ENCODE measurements at regions not wholly inside any gene's neighbourhood (a gene's known extent, or its start where the extent isn't known, plus 50 kb on each side); places are given as distances from the start of the nearest gene placed in this dataset.

DNA sequence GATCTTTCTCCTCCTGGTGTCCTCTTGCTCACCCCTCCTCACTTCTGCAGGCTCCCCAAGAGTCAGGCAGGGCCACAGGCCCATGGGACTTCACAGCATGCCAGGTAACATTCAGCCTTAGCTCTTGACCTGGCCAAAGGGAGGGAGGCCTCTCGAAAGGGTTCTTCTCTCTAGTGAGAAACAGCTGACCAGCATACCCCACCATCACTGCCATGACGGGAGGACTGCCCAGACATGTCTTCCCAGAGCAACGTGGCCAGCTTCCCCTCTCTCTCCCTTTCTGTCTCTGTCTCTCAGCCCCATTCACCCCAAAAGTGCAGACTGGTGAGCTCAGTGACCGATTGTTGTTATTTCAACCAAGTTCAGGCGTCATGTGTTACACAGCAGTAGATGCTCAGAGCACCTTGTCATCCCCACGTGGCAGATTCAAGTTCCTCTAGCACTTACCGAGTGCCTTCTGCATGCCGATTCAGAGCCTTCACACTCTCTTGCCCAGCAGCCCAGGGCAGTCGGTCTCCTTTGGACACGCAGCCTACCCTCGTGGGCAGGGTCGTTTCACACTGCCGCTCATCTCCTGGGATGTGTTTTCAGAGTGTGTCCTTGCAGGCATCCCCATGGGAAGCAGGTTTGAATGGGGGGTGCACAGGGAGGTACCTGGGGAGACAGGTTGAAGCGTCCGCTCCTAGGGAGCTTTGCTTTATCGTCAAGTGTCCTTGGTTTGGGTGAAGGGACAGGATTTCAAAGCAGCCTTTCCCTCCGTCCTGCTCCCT, 259.9 kb downstream of the NDUFA10 start:
- no peaks in the 10 kb centered on the region for H3K9me3 Mint-ChIP-seq
- no peak overlapping the region for H3K27ac Mint-ChIP-seq
- no peaks in the 10 kb centered on the region for H3K27me3 ChIP-seq (ENCODE audit: control insufficient read depth in 1 of 2, insufficient read depth in 2 of 2, low read length in 2 of 2)

DNA sequence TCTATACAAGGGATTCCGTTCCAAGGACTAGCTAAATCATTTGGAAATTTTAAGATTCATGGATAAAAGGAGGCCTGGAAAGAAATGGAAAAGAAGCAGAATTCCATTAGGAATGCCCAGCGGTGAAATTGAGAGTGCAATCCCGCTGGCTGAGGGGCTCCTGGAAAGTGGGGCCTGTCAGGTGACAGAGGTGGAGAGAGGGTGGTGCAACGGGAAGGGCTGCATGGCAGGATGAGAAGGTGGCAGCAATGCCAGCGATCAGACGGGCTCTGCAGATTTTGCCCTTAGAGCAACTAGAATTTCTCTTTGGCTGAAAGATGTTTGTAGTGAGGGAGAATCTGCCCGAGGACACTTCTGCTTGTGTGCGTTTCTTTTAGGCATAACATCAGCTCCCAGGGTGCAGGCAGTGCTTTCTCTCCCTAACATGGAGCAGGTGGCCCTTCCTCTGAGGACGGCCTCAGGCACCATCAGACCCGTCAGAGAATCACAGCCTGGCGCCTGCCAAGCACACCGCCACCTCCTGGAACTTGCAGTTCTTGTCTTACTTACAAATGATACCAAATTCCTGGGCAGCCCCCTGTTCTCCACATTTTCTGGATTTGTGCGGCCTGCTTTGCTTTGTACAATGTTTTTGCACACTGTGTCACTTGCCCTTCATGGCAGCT, 261.6 kb downstream of the NDUFA10 start:
- no peaks in the 10 kb centered on the region for H3K36me3 Mint-ChIP-seq (ENCODE audit: low read depth)
- intact Hi-C loops (cut with DNase I, micrococcal nuclease): no loop called here
- Histone ChIP-seq H3K4me3 (ENCODE audit: low read length) (no peak overlapping the region), H3K27me3 (ENCODE audit: control insufficient read depth in 1 of 2, insufficient read depth in 2 of 2, low read length in 2 of 2) (no peaks in the 10 kb centered on the region), H3K9me3 (ENCODE audit: control insufficient read depth in 1 of 2, insufficient read depth in 1 of 2, low read length in 2 of 2) (peaks cover 5 to 15% of the 10 kb centered on the region in 2 experiments), H3K4me1 (ENCODE audit: insufficient read depth, low read length) (no peaks in the 10 kb centered on the region), H3K27ac (ENCODE audit: low read depth in 1 of 2, low read length in 2 of 2) (no peak overlapping the region), H3K36me3 (ENCODE audit: insufficient read depth, low read length) (no peaks in the 10 kb centered on the region)
- no peak overlapping the region for H3K27ac Mint-ChIP-seq
- no peaks in the 10 kb centered on the region for H3K4me1 Mint-ChIP-seq (ENCODE audit: low read depth)
- no peak for ATAC-seq (ENCODE audit: poor library complexity)
- ChIA-PET POLR2A (no interaction called here), CTCF (no interaction called here)
- peak in 1 of 14 experiments; percentile 10 for DNase-seq
- H3K9me3 Mint-ChIP-seq: no peaks in the 10 kb centered on the region
- H3K27me3 Mint-ChIP-seq: no peaks in the 10 kb centered on the region
- no peak overlapping the region for H3K4me3 Mint-ChIP-seq
- TF ChIP-seq, protein P1, sequence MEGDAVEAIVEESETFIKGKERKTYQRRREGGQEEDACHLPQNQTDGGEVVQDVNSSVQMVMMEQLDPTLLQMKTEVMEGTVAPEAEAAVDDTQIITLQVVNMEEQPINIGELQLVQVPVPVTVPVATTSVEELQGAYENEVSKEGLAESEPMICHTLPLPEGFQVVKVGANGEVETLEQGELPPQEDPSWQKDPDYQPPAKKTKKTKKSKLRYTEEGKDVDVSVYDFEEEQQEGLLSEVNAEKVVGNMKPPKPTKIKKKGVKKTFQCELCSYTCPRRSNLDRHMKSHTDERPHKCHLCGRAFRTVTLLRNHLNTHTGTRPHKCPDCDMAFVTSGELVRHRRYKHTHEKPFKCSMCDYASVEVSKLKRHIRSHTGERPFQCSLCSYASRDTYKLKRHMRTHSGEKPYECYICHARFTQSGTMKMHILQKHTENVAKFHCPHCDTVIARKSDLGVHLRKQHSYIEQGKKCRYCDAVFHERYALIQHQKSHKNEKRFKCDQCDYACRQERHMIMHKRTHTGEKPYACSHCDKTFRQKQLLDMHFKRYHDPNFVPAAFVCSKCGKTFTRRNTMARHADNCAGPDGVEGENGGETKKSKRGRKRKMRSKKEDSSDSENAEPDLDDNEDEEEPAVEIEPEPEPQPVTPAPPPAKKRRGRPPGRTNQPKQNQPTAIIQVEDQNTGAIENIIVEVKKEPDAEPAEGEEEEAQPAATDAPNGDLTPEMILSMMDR (IDR thresholded peaks at IDR 0.05): no peak

More for the DNA sequence above, 259.9 kb downstream of the NDUFA10 start:
- Histone ChIP-seq H3K27ac (ENCODE audit: low read depth in 1 of 2, low read length in 2 of 2) (no peak overlapping the region), H3K36me3 (ENCODE audit: insufficient read depth, low read length) (no peaks in the 10 kb centered on the region), H3K4me3 (ENCODE audit: low read length) (no peak overlapping the region), H3K9me3 (ENCODE audit: control insufficient read depth in 1 of 2, insufficient read depth in 1 of 2, low read length in 2 of 2) (peaks cover 5 to 25% of the 10 kb centered on the region in 2 experiments), H3K4me1 (ENCODE audit: insufficient read depth, low read length) (no peaks in the 10 kb centered on the region)
- intact Hi-C loops (cut with DNase I, micrococcal nuclease): no loop called here
- ATAC-seq (ENCODE audit: poor library complexity): no peak
- H3K4me1 Mint-ChIP-seq (ENCODE audit: low read depth): no peaks in the 10 kb centered on the region
- no peaks in the 10 kb centered on the region for H3K27me3 Mint-ChIP-seq
- TF ChIP-seq, protein P1 (IDR thresholded peaks at IDR 0.05): no peak
- CTCF ChIA-PET: no interaction called here
- no peaks in the 10 kb centered on the region for H3K36me3 Mint-ChIP-seq (ENCODE audit: low read depth)
- no peak for DNase-seq
- POLR2A ChIA-PET: no interaction called here
- no peak overlapping the region for H3K4me3 Mint-ChIP-seq

DNA sequence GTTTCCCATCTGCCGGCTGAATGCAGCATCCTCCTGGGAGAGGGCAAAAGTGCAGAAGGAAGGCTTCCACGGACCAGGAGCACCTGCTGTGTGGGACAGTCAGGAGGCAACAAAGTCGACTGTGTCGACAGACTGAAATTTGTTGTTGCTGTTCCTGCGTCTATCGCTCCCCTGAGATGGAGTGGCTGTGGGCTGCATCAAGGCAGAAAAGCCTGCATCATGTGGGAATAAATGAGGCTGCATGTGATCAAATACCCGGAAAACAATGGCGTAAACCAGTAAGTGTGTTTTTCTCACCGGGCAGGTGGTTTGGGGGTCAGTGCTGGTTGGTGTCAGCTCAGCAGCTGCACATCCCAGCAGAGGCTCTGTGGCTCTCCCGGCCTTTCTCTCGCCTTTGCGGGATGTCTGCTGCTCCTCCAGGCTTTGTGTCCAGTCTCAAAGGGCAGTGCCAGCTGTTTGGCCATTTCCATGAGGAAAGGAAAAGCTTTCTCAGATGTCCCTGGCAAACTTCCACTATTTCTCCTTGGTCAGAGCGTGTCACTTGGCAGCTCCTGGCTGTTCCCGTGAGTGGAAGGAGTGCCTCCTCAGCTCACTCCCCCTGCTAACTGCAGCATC, 262.4 kb downstream of the NDUFA10 start:
- TF ChIP-seq, protein P1 (IDR thresholded peaks at IDR 0.05): no peak
- ChIA-PET POLR2A (no interaction called here), CTCF (no interaction called here)
- no peak overlapping the region for H3K4me3 ChIP-seq (ENCODE audit: low read length)
- Mint-ChIP-seq H3K27me3 (no peaks in the 10 kb centered on the region), H3K9me3 (no peaks in the 10 kb centered on the region), H3K36me3 (ENCODE audit: low read depth) (no peaks in the 10 kb centered on the region), H3K4me1 (ENCODE audit: low read depth) (no peaks in the 10 kb centered on the region), H3K27ac (no peak overlapping the region), H3K4me3 (no peak overlapping the region)
- DNase-seq (no peak), ATAC-seq (ENCODE audit: poor library complexity) (no peak)
- H3K9me3 ChIP-seq (ENCODE audit: control insufficient read depth in 1 of 2, insufficient read depth in 1 of 2, low read length in 2 of 2): peaks cover 5 to 12% of the 10 kb centered on the region in 2 experiments
- H3K36me3 ChIP-seq (ENCODE audit: insufficient read depth, low read length): no peaks in the 10 kb centered on the region
- no peaks in the 10 kb centered on the region for H3K4me1 ChIP-seq (ENCODE audit: insufficient read depth, low read length)
- H3K27me3 ChIP-seq (ENCODE audit: control insufficient read depth in 1 of 2, insufficient read depth in 2 of 2, low read length in 2 of 2): no peaks in the 10 kb centered on the region
- intact Hi-C loops (cut with DNase I, micrococcal nuclease): no loop called here
- H3K27ac ChIP-seq (ENCODE audit: low read depth in 1 of 2, low read length in 2 of 2): no peak overlapping the region
